Chondrocyte (in vitro differentiated cells): ENCODE measurements at regions not wholly inside any gene's neighbourhood (a gene's known extent, or its start where the extent isn't known, plus 50 kb on each side); places are given as distances from the start of the nearest gene placed in this dataset.

Source experiments
- DNase-seq: peaks from one replicate; pipeline ENCODE4 v3.0.0; 2021; ENCODE audit warnings: mixed read lengths, low spot score
- H3K27ac Mint-ChIP-seq: one replicate; pipeline ENCODE4 v1.8.0; 2021; ENCODE audit warnings: mild to moderate bottlenecking, moderate library complexity, mixed read lengths; ENCODE audit not compliant: unreplicated experiment
- H3K27me3 Mint-ChIP-seq: 2 replicates; pipeline ENCODE4 v1.8.0; 2021; ENCODE audit warnings: low read depth, mixed read lengths
- H3K36me3 Mint-ChIP-seq: 2 replicates; pipeline ENCODE4 v1.8.0; 2021; ENCODE audit warnings: low read depth, mixed read lengths
- H3K4me1 Mint-ChIP-seq: 2 replicates; pipeline ENCODE4 v1.8.0; 2021; ENCODE audit warnings: low read depth, mild to moderate bottlenecking, mixed read lengths
- H3K4me3 Mint-ChIP-seq: one replicate; pipeline ENCODE4 v1.8.0; 2021; ENCODE audit warnings: mild to moderate bottlenecking, moderate library complexity, mixed read lengths; ENCODE audit not compliant: unreplicated experiment
- H3K9me3 Mint-ChIP-seq: 2 replicates; pipeline ENCODE4 v1.8.0; 2021; ENCODE audit warnings: low read depth, mixed read lengths
- CTCF ChIP-seq: fragments of 200-600 bp; sonication (generic); IDR thresholded peaks from 2 replicates; pipeline ENCODE4 v1.5.0; 2021; ENCODE audit warnings: antibody characterized with exemption, mild to moderate bottlenecking, moderate library complexity

- Mint-ChIP-seq H3K27ac (no peak overlapping the region), H3K4me3 (no peak overlapping the region), H3K27me3 (no peaks in the 10 kb centered on the region), H3K36me3 (no peaks in the 10 kb centered on the region), H3K9me3 (no peaks in the 10 kb centered on the region), H3K4me1 (peaks cover 4% of the 10 kb centered on the region)
- TF ChIP-seq CTCF = no peak
- DNase-seq = no peak
Observed at GRCh38 chr10:118505363-118505762, 90.1 kb downstream of the PRLHR start.

- DNase-seq = no peak
- TF ChIP-seq CTCF = no peak
- no peak overlapping the region for H3K4me3 Mint-ChIP-seq
- H3K4me1 Mint-ChIP-seq = peaks cover 4% of the 10 kb centered on the region
- H3K36me3 Mint-ChIP-seq = no peaks in the 10 kb centered on the region
- H3K27me3 Mint-ChIP-seq = no peaks in the 10 kb centered on the region
- no peaks in the 10 kb centered on the region for H3K9me3 Mint-ChIP-seq
- no peak overlapping the region for H3K27ac Mint-ChIP-seq
Observed at GRCh38 chr10:118504467-118505205, 90.8 kb downstream of the PRLHR start.

GRCh38 chr10:118504044-118504443, 91.4 kb downstream of the PRLHR start:
- no peak for TF ChIP-seq CTCF
- H3K36me3 Mint-ChIP-seq = no peaks in the 10 kb centered on the region
- no peak for DNase-seq
- H3K4me3 Mint-ChIP-seq = no peak overlapping the region
- H3K27ac Mint-ChIP-seq = no peak overlapping the region
- H3K9me3 Mint-ChIP-seq = no peaks in the 10 kb centered on the region
- peaks cover 4% of the 10 kb centered on the region for H3K4me1 Mint-ChIP-seq
- H3K27me3 Mint-ChIP-seq = no peaks in the 10 kb centered on the region

- Mint-ChIP-seq H3K27me3 (no peaks in the 10 kb centered on the region), H3K4me1 (peaks cover 4% of the 10 kb centered on the region), H3K36me3 (no peaks in the 10 kb centered on the region), H3K27ac (no peak overlapping the region), H3K4me3 (no peak overlapping the region), H3K9me3 (no peaks in the 10 kb centered on the region)
- no peak for DNase-seq
- TF ChIP-seq CTCF = no peak
Observed at GRCh38 chr10:118503192-118503591, 92.3 kb downstream of the PRLHR start.

- H3K9me3 Mint-ChIP-seq = no peaks in the 10 kb centered on the region
- H3K36me3 Mint-ChIP-seq = no peaks in the 10 kb centered on the region
- no peaks in the 10 kb centered on the region for H3K27me3 Mint-ChIP-seq
- H3K27ac Mint-ChIP-seq = no peak overlapping the region
- no peak for DNase-seq
- H3K4me1 Mint-ChIP-seq = peaks cover 4% of the 10 kb centered on the region
- no peak overlapping the region for H3K4me3 Mint-ChIP-seq
- TF ChIP-seq CTCF = no peak
Observed at GRCh38 chr10:118501637-118502440, 93.6 kb downstream of the PRLHR start.
